Left renal pelvis (tissue), 4 donors: ENCODE measurements at regions not wholly inside any gene's neighbourhood (a gene's known extent, or its start where the extent isn't known, plus 50 kb on each side); places are given as distances from the start of the nearest gene placed in this dataset.
A peak's percentile ranks its signal among the peaks of the same experiment; 100 is the strongest.
"Not testable (repeated sequence)": the region's sequence is repeated elsewhere in the genome, so short reads cannot be mapped to it uniquely, and the experiment has no call there.

Source experiments
- DNase-seq, 4 donors: peaks; one replicate each; pipeline ENCODE4 v3.0.0-alpha.2; 2013; ENCODE audit warnings: low read depth in 4 of 4, low spot score in 3 of 4

GRCh38 chr15:26200427-26200826 lies 337.3 kb upstream of the ATP10A start:
- no peak for DNase-seq

- no peak for DNase-seq
These were observed 334.6 kb upstream of the ATP10A start for GRCh38 chr15:26197719-26198118.

DNA sequence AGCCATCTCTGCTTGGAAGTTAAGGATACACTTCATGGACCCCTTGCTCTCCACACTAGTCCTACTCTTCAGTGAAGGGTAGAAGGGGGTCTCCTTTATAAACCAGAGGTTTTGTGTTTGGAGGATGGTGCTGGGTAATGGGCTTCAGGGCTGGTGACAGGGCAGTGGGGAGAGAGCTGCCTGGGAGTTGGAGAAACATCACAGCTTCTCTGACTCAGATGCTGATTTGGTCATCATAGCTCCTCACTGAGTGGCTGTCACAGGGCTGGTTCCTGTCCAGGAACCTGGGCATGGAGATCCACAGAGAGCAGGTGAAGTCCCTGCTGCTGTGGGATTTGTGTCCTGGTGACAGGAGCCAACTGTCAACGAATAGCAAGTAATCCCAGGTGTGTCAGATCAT lies 333.9 kb upstream of the ATP10A start:
- no peak for DNase-seq

DNA sequence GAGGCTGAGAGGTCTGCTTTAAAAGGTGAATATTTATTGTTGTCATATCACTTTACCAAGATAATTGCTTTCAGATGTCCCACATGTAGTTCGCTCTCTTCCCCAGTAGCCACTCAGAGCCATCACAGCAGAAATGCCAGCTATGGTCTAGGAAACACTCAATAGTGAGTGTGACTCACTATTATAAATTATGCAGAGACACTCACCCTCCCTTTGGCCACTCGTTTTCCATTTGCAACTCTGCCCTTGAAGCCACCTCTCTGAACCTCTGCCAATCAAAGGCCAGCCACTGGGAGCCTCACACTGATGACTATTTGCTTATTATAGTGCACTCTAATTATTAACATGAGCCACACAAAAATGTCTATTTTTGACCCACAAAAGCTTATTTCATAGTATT lies 328.1 kb upstream of the ATP10A start:
- no peak for DNase-seq

- not testable (repeated sequence) for DNase-seq
These were observed 323.0 kb upstream of the ATP10A start for GRCh38 chr15:26186138-26186537.

- no peak for DNase-seq
These were observed 319.3 kb upstream of the ATP10A start for GRCh38 chr15:26182441-26182840.

DNA sequence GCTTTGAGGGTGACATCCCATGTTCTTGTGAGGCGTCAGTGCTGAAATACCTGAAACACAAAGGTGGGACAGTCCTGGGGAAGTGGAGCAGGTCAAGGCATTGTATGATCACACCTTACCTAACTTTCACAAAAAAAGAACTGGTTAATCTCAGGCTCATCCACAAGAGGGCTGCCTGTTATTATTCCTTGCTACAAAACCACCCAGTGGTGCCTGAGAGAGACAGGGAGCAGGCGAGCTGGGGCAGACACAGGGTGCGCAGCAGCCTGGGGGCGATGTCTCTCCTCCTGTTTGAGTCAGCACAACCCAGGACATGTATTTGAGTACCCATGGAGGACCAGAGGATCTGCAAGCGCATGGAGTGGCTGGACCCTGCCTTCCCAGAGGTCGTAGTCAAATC lies 316.8 kb upstream of the ATP10A start:
- DNase-seq: no peak

GRCh38 chr15:26178640-26179220 lies 315.6 kb upstream of the ATP10A start:
- DNase-seq: peak in 1 of 4 donors; percentile 9

DNA sequence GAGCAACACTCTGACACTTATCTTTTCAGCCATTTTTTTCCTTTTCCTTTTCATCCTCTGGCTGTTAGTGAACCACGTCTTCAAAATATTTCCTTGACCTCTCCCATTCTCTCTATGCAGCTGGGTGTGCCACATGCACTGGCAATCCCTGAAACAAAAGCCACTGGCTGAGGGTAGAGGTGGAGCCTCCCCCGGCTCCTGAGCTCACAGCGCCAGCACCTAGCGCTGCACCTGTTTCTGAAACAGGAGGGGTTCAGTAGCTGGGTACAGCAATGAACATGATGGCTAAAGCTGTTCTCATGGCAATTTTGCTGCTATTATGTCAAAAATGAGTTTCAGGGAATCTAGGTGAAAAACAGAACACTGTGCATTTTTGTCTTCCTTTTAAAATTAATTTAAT lies 314.7 kb upstream of the ATP10A start:
- DNase-seq: no peak

DNA sequence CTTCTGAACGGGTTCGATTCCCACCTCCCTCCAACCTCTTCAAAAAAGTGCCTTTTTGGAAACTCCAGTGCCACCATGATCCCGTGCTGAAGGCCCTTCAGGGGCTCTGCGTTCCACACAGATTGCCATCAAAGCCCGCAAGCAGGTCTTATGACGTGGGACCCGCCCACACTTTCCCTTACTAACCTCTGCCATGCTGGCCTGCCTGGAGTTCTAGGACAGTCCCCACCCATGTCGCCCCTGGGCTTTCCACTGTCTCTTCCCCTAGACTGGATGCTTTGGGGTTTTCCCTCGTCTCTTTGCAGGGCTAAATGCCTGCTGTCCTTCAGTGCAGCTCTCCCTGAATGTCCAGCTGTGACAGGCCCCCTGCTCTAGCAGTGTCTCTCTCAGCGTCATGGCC lies 313.7 kb upstream of the ATP10A start:
- DNase-seq: no peak

DNA sequence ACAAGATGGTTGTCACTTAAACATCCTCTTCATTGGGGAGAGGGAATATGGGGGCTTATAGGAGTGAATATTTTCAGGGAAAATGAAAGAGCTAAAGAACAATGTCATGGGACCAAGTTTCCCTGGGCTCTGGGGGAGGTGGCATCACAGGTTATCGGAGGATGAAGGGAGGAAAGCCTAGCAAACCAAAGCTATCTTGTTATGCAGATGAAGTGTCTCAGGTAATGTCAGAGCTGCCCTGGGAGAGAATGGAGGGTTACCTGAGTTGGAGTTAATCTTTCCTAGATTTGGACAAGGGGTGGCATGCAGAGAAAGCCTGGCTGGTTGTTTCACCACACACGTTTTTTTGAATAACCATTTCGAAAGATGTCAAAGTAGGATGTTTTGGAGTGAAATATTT lies 308.1 kb upstream of the ATP10A start:
- DNase-seq: no peak

- DNase-seq: no peak
These were observed 303.3 kb upstream of the ATP10A start for GRCh38 chr15:26166429-26166828.

DNA sequence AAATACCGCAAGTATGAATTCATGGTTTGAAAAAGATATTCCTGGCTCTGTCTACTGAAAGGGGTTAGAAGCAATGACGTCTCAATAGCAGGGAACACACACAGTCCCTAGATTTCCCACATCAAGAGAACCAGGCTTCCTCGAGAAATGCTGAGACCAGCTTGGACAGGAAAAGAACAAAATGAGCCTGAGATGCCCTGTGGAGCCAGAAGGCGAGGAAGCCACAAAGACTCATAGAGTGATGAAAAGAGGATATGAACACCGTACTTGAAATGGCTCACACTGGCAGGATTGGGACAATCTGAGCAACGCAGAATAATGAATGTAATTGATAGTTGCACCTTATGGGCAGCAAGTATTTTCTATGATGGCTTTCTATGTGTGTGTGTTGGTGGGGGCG lies 302.4 kb upstream of the ATP10A start:
- no peak for DNase-seq

GRCh38 chr15:26160343-26160742 lies 297.2 kb upstream of the ATP10A start:
- DNase-seq: no peak

DNA sequence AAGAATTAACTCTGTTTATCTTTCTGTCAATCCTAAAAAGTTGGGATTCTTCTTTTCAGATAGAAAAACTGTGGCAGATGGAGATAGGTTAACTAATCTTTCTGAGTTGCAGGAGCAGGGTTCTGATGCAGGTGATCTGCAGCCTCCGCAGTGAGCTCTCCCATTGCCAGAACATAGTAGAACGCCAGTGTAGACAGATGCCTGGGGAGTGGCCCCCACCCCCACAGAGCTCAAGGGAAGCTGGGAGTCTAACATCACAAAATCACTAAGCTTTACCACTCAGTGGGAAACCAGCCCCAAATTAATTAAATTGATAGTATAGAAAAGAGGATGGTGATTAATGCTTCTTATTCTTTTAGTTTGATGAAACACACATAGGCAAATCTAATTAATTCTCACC lies 295.0 kb upstream of the ATP10A start:
- DNase-seq: no peak

- DNase-seq: no peak
These were observed 294.0 kb upstream of the ATP10A start for GRCh38 chr15:26157081-26157480.

DNA sequence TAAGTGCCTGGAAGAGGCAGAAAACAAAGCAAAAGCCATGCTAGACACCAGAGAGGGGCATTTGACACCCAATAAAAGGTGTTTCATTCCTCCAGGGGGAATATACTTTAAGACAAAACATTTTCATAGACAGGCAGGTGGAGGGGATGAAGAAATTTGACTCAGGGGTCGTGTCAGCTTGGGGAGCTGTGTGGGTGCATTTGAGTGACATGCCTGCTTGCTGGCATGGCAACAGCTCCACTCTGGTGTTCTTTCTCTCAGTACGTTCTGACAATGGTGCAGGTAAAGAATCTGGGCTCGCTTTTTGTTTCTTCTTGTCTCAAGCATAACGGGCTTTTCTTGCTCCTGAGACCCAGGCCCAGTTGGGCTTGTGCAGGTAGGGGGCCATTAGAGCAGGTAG lies 292.9 kb upstream of the ATP10A start:
- DNase-seq: no peak

GRCh38 chr15:26148156-26148860 lies 285.2 kb upstream of the ATP10A start:
- DNase-seq: no peak

- DNase-seq: no peak
These were observed 283.1 kb upstream of the ATP10A start for GRCh38 chr15:26146202-26146601.

DNA sequence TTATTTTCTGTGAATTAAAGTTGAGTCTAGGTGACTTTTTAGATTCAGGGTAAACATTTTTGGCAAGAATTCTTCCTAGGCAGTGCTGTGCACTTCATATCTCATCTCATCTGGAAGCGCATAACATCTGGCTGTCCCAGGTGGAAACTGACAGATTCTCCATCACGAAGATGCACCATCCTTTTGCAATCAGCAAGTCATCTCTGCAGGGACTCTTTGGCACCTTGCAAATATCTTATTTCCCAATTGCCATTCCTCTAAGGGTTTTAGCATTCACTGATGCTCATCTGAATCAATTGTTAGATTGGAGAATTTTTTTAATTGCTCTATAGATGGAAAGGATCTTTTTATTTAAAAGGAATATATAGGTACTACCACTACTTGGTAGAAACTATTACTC lies 282.7 kb upstream of the ATP10A start:
- DNase-seq: no peak

GRCh38 chr15:26144836-26145235 lies 281.7 kb upstream of the ATP10A start:
- DNase-seq: no peak

DNA sequence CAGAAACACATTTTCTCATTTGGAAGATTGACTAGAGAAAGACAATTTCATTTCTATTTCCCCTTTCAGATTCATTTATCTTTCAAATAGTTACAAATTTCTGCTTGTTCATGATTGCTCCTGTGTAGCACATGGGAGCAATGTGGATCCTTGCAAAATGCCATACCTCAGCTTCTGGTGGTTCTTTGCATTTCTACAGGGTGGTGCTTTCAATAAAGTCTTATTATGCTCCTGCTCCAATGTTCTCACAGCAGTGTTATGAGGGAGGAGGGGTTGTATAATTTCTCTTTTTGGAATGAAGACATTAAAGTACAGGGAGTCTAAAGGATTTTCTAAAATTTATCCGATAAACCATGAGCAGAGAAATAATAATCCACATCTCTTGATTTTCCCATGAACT lies 280.1 kb upstream of the ATP10A start:
- DNase-seq: no peak

DNA sequence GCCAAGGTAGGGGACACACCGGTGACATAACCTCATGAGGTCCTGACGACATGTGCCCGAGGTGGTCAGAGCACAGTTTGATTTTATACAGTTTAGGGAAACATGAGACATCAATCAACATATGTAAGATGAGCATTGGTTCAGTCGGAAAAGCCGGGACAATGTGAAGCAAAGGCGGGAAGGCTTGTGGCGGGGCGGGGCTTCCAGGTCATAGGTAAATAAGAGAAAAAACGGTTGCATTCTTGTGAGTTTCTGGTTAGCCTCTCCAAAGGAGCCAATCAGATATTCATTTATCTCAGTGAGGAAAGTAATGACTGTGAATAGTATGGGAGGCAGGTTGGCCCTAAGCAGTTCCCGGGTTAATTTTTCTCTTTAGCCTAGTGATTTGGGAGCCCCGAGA lies 271.7 kb upstream of the ATP10A start:
- no peak for DNase-seq
